Astrocyte of the hippocampus (primary cell): ENCODE measurements at regions not wholly inside any gene's neighbourhood (a gene's known extent, or its start where the extent isn't known, plus 50 kb on each side); places are given as distances from the start of the nearest gene placed in this dataset.
"Not testable (repeated sequence)": the region's sequence is repeated elsewhere in the genome, so short reads cannot be mapped to it uniquely, and the experiment has no call there.

Experiments used
- DNase-seq: peaks from one replicate; pipeline ENCODE4 v3.0.0; 2011; ENCODE audit warnings: low read depth, low spot score

- no peak for DNase-seq
These were observed 319.7 kb downstream of the ADGRD1 start for GRCh38 chr12:131273291-131273845.

DNA sequence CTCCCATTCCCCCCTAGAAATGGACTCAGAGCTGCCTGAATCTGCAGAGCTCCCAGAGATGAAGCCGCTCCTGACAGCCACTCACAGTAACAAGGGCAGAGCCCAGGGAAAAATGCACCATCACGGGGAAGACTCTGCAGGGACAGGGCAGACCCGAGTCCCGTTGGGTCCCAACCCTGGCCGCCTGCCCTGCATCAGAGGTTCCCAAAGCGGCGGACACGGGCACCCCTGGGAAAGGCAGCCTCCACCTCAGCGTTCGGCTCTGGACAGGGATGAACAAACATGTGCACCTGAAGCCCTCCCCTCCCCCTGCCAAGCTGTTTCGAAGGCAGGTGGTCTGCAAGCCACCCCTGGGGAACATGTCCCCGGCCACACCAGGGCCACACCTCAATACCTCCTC, 320.4 kb downstream of the ADGRD1 start:
- no peak for DNase-seq

- no peak for DNase-seq
These were observed 321.2 kb downstream of the ADGRD1 start for GRCh38 chr12:131274906-131275305.

- DNase-seq: no peak
These were observed 322.1 kb downstream of the ADGRD1 start for GRCh38 chr12:131275824-131276223.

- no peak for DNase-seq
These were observed 322.9 kb downstream of the ADGRD1 start for GRCh38 chr12:131276501-131277185.

DNA sequence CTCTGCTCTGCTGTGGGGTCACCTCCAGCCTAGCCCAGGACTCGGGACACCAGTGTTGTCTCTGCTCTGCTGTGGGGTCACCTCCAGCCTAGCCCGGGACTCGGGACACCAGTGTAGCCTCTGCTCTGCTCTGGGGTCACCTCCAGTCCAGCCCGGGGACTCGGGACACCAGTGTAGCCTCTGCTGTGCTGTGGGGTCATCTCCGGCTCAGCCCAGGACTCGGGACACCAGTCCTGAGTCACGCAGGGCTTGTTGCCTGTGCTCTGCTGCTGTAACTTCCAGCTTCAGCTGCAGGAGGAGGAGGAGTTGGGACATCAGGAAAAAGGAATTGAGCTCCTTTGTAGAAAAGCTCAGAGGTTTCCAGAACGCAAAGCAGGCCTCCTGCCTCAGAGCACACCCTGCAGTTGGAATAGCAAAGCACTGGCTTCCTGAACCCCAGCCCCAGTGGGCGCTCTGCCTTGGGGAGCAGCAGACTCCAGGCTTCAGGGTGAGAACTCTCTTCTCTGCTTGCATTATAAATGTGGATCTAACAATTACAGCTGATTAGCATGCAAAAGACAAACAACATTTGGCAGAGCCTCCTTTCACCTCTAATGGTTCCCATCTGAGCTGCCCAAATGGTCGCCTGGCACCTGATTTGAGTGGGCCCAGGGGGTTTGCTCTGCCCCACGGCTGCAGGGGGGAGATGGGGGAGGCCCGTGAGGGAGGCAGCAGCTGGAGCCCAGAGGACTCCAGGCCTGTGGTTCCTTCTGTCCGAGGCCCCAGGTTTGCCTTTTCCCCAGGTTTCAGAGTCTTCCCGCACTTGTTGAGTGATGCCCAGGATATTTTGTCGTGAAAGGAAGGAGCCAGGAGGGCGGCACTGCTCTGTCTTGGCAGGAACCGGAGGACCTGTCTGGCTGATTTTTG, 323.7 kb downstream of the ADGRD1 start:
- not testable (repeated sequence) for DNase-seq

GRCh38 chr12:131278451-131279115, 324.9 kb downstream of the ADGRD1 start:
- not testable (repeated sequence) for DNase-seq

- DNase-seq: no peak
These were observed 325.7 kb downstream of the ADGRD1 start for GRCh38 chr12:131279281-131279921.

GRCh38 chr12:131280426-131280825, 326.7 kb downstream of the ADGRD1 start:
- no peak for DNase-seq

- no peak for DNase-seq
These were observed 327.3 kb downstream of the ADGRD1 start for GRCh38 chr12:131281016-131281415.

GRCh38 chr12:131282292-131283080, 328.8 kb downstream of the ADGRD1 start:
- DNase-seq: no peak

DNA sequence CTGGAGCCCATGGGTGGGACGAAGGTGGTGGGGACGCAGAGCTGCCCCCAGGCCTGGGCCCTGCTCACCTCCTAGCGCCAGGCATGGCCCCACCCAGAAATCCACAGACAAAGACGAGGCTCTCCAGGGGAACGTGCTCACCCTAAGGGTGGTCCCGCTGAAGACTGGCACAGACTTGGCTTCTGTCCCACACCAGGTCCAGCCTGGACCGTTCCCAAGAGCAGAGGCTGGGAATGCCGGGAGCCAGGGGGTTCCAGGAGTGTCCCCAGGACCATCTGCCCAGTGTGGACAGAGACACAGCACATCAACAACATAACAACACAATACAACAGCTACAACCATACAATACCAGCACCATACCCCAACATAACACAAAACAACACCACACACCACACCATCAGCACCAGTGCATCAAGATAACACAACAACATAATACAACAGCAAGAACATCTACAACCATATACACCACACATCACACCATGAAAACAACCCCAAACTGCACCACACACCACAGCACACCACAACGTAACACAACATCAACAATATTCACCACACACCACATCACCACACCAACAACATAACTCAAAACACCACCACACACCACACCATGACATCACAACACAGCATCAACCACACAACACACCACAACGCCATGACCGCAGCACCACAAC, 329.6 kb downstream of the ADGRD1 start:
- no peak for DNase-seq

DNA sequence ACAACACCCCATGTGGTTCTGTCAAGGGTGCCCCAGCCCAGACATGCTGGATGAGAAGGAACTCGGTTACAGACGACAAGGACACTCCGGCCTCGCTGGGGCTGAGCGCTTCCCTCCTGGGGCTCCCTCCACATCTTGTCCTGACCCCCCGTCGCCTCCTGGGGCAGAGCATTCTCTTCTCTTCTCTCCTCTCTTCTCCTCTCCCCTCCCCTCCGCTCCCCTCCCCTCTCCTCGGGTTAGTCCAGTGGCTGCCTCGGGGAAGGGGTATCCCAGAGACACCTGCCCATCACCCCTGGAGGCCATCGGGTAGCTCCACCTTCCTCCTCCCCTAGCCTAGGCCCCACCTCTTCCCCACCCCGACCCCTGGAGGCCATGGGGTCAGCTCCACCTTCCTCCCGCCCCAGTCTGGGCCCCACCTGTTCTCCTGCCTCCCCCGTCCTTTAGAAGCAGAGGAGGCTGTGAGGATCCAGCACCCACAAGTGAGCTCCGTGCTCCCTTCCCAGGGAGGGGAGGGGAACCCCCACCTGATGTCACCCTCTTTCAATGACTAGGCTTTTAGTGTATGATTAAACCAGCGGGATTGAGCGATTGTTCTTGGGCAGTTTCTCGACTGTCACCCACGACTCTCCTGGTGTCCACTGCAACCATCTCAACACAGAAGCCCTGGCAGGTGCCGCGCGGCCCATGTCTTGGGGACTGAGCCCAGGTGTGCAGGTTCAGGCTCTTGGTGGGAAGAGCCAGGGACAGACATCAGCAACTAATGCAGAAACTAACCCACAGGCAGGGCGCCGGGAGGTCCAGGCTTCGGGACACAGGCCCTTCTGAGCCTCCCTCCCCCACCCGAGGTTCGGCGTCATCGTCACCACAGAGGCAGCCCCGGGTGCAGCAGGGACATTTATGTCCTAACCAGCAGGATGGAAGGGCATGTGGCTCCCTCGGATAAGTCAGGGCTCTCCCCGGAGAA, 330.4 kb downstream of the ADGRD1 start:
- not testable (repeated sequence) for DNase-seq

DNA sequence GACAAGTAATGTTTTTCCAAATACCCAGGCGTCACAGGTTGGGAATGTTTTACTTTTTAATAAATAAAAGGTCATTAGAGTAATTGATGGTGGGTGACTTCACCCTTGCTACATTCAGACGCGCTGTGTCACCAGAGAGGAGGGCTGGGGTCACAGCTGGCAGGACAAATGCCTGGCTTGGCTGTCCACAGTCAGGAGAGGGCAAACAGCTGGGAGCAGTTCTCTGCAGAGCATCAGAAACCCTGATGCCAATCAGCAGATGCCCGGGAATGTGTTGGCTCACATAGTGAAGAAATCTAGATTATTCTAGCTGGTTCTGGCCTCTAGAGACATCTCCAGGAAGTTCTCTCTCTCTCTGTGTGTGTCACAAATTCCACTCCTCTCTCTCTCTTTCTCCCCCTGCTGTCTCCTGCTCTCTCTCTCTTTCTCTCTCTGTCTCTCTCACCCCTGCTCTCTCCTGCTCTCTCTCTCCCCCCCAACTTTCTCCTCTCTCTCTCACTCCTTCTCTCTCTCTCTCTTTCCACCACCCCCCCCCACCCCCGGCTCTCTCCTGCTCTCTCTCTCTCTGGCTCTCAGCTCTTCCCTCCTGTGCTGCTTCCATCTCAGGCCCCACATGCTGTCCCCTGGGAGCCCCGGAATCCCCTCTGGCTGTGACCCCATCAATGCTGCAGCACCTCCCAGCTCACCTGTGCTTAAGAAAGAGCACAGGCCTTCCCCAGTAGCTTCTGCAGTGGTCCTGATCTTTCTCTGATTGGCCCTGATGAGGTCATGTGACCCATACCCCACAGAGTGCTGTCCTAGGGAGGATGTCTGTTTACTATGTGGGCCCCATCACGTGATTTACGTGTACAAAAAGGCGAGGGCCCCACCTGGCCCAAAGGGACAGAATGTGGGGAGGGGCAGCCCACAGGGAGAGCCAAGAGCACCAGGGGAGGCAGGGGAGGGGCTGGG, 331.5 kb downstream of the ADGRD1 start:
- not testable (repeated sequence) for DNase-seq

DNA sequence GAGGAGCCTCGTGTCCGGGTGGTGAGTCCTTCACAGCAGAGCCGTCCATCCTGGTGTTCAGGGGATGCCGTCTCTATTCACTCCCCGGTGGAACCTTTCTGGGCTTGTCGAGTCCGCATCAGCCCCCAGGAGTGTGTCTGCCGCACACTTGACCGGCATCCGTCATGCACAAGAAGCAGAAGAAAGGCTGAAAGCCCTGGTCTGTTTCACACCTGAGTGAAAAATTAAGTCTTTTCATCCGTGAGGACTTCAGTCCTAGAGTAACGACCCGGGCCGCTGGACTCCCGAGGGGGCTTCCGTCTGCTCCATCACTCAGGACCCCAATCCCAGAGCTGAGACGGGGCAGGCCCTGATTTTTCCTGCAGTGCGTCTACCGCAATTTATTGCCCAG, 332.2 kb downstream of the ADGRD1 start:
- not testable (repeated sequence) for DNase-seq

DNA sequence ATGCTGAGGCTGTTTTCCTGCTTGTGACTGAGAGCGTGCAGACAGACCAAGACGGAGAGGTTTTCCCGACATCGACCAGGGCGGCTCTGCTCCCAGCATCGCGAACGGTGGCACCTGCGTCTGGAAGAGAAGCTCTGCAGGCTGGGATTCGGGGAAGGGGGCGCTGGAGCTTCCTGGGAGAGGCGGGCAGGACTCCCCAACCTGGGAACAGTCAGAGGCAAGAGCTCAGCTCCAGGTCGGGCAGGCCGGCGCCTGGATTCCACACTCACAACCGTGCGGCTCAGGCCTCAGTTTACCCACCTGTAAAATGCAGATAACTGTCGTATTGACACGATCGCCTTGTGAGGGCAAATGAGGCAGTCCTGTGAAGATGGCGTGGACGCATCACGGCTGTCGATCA, 332.6 kb downstream of the ADGRD1 start:
- DNase-seq: not testable (repeated sequence)

GRCh38 chr12:131287015-131287937, 333.6 kb downstream of the ADGRD1 start:
- no peak for DNase-seq
